GM18520 (cell line): ENCODE measurements at regions not wholly inside any gene's neighbourhood (a gene's known extent, or its start where the extent isn't known, plus 50 kb on each side); places are given as distances from the start of the nearest gene placed in this dataset.

Experiments
- ATAC-seq: cut with Tn5 transposase; IDR thresholded peaks from one replicate; pipeline ENCODE4 v1.9.1; 2021; ENCODE audit not compliant: unreplicated experiment

GRCh38 chr4:106687026-106687425, 318.4 kb upstream of the GIMD1 start:
- no peak for ATAC-seq

- ATAC-seq = no peak
Observed at GRCh38 chr4:106681381-106681921, 312.9 kb upstream of the GIMD1 start.

GRCh38 chr4:106679063-106679462, 310.5 kb upstream of the GIMD1 start:
- ATAC-seq = no peak

GRCh38 chr4:106677213-106677612, 308.6 kb upstream of the GIMD1 start:
- no peak for ATAC-seq

- ATAC-seq = no peak
Observed at GRCh38 chr4:106676173-106676921, 307.8 kb upstream of the GIMD1 start.

- ATAC-seq = no peak
Observed at GRCh38 chr4:106671716-106672115, 303.1 kb upstream of the GIMD1 start.

- ATAC-seq = no peak
Observed at GRCh38 chr4:106670976-106671375, 302.4 kb upstream of the GIMD1 start.

- no peak for ATAC-seq
Observed at GRCh38 chr4:106659371-106659770, 290.8 kb upstream of the GIMD1 start.

GRCh38 chr4:106652095-106652494, 283.5 kb upstream of the GIMD1 start:
- no peak for ATAC-seq

GRCh38 chr4:106650701-106651100, 282.1 kb upstream of the GIMD1 start:
- no peak for ATAC-seq

GRCh38 chr4:106647451-106647850, 278.9 kb upstream of the GIMD1 start:
- no peak for ATAC-seq

- no peak for ATAC-seq
Observed at GRCh38 chr4:106629268-106629625, 260.7 kb upstream of the GIMD1 start.

- ATAC-seq = no peak
Observed at GRCh38 chr4:106628586-106629267, 260.1 kb upstream of the GIMD1 start.

- ATAC-seq = no peak
Observed at GRCh38 chr4:106627051-106627450, 258.5 kb upstream of the GIMD1 start.

- no peak for ATAC-seq
Observed at GRCh38 chr4:106624671-106625070, 256.1 kb upstream of the GIMD1 start.

- ATAC-seq = no peak
Observed at GRCh38 chr4:106618956-106619355, 250.4 kb upstream of the GIMD1 start.

GRCh38 chr4:106615961-106616360, 247.4 kb upstream of the GIMD1 start:
- no peak for ATAC-seq

- no peak for ATAC-seq
Observed at GRCh38 chr4:106615410-106615945, 246.9 kb upstream of the GIMD1 start.

- no peak for ATAC-seq
Observed at GRCh38 chr4:106614441-106614840, 245.9 kb upstream of the GIMD1 start.

- no peak for ATAC-seq
Observed at GRCh38 chr4:106609917-106610316, 241.3 kb upstream of the GIMD1 start.

GRCh38 chr4:106607558-106607957, 239.0 kb upstream of the GIMD1 start:
- no peak for ATAC-seq
